ENCODE measurements at regions not wholly inside any gene's neighbourhood (a gene's known extent, or its start where the extent isn't known, plus 50 kb on each side); places are given as distances from the start of the nearest gene placed in this dataset.

- Histone ChIP-seq H3K14ac (ENCODE audit: insufficient read depth, low read length) (no peak overlapping the region), H2BK5ac (ENCODE audit: insufficient read length, low read length) (no peak overlapping the region), H3K27me3 (ENCODE audit: insufficient read depth, low read length) (no peaks in the 10 kb centered on the region), H4K5ac (ENCODE audit: insufficient read length, low read depth, low read length) (no peak overlapping the region), H3K9ac (ENCODE audit: extremely low read depth, insufficient read length, low read length) (no peak overlapping the region), H4K91ac (ENCODE audit: insufficient read length, low read depth, low read length) (no peak overlapping the region), H3K27ac (ENCODE audit: insufficient read length, low read depth, low read length) (no peak overlapping the region), H2BK120ac (ENCODE audit: low read depth, low read length, poor library complexity, severe bottlenecking) (no peak overlapping the region), H3K79me1 (ENCODE audit: insufficient read depth, low read depth, low read length, poor library complexity, severe bottlenecking) (no peaks in the 10 kb centered on the region), H3K9me3 (ENCODE audit: control insufficient read depth, low read depth, low read length) (no peaks in the 10 kb centered on the region), H3K79me2 (ENCODE audit: insufficient read depth, low read length) (no peaks in the 10 kb centered on the region), H2BK15ac (ENCODE audit: low read depth, low read length) (no peak overlapping the region), H2AFZ (ENCODE audit: low read length) (no peak overlapping the region), H2BK20ac (ENCODE audit: low read depth, low read length, poor library complexity, severe bottlenecking) (no peak overlapping the region), H3T11ph (ENCODE audit: low read length) (no peak overlapping the region), H4K8ac (replicated peaks; ENCODE audit: insufficient read length, low read depth, low read length) (no peak overlapping the region), H4K20me1 (ENCODE audit: control insufficient read depth, insufficient read depth, insufficient read length) (no peaks in the 10 kb centered on the region), H3K4ac (ENCODE audit: low read depth, low read length) (no peak overlapping the region), H3K4me1 (ENCODE audit: insufficient read depth, low read length) (no peaks in the 10 kb centered on the region), H3K18ac (ENCODE audit: insufficient read length, low read depth, low read length) (no peak overlapping the region), H2AK5ac (ENCODE audit: insufficient read length, low read length) (no peak overlapping the region), H3K23me2 (ENCODE audit: insufficient read length, low read depth, low read length, poor library complexity, severe bottlenecking) (no peaks in the 10 kb centered on the region), H3K23ac (ENCODE audit: insufficient read length, low read depth, low read length) (no peak overlapping the region), H3K56ac (ENCODE audit: insufficient read length, low read depth, low read length) (no peak overlapping the region), H3K4me2 (ENCODE audit: insufficient read depth, insufficient read length, low read length) (no peak overlapping the region), H2BK12ac (ENCODE audit: insufficient read length, low read depth, low read length) (no peak overlapping the region)
- Mint-ChIP-seq H3K4me1 (no peaks in the 10 kb centered on the region), H3K9me3 (peaks cover 11% of the 10 kb centered on the region in 2 experiments), H3K36me3 (ENCODE audit: insufficient read depth in 1 of 3, low read depth in 3 of 3) (peaks cover 0 to 9% (median 0%) of the 10 kb centered on the region in 3 experiments; a peak in 3 of 7 replicates), H3K27ac (no peak overlapping the region), H3K27me3 (ENCODE audit: low read depth) (no peaks in the 10 kb centered on the region), H3K4me3 (no peak overlapping the region)
- no peak for TF ChIP-seq CTCF (conservative IDR thresholded peaks at IDR 0.05)
- no peak for DNase-seq
- no CpG with 5 or more reads among the region's 1 CpG for WGBS (ENCODE audit: extremely low coverage, insufficient read length, low lambda C conversion rate)
Measured at GRCh38 chr5:38782180-38782835, 63.5 kb upstream of the OSMR start.

Data from H9 (cell line).